Common myeloid progenitor, CD34-positive (primary cell): ENCODE measurements at regions not wholly inside any gene's neighbourhood (a gene's known extent, or its start where the extent isn't known, plus 50 kb on each side); places are given as distances from the start of the nearest gene placed in this dataset.

Experiments used
- CTCF ChIA-PET: fragments of 350-600 bp; sonication (Branson Sonifier 250); formaldehyde crosslinking; loops from one replicate; lab custom pipeline; 2021; ENCODE audit warnings: antibody characterized with exemption; lab: Charles Lee
- POLR2A ChIA-PET: fragments of 350-600 bp; sonication (Branson Sonifier 250); formaldehyde crosslinking; loops from one replicate; lab custom pipeline; 2021; ENCODE audit warnings: antibody characterized with exemption; lab: Charles Lee
- DNase-seq, 3 donors: peaks; one replicate each; pipeline versions ENCODE4 v3.0.0 to v3.0.0-alpha.2; 2013
- H3K27ac ChIP-seq, 2 experiments: 1 replicate in 1 of 2; 2 replicates in 1 of 2; pipeline ENCODE4 v1.7.0; 2013; ENCODE audit warnings: inconsistent platforms in 2 of 2, low read length in 2 of 2, mild to moderate bottlenecking in 2 of 2, low read depth in 1 of 2, moderate library complexity in 1 of 2; ENCODE audit not compliant: severe bottlenecking in 2 of 2, insufficient read depth in 1 of 2, poor library complexity in 1 of 2
- H3K27me3 ChIP-seq, 5 experiments: replicated peaks in 2 of 5; 1 replicate in 3 of 5; 2 replicates in 2 of 5; pipeline versions ENCODE4 v1.6.1 to v1.7.0; 2013; ENCODE audit warnings: low read length in 4 of 5, mild to moderate bottlenecking in 2 of 5, moderate library complexity in 2 of 5, inconsistent platforms in 1 of 5; ENCODE audit not compliant: insufficient read depth in 5 of 5, control insufficient read depth in 4 of 5
- H3K36me3 ChIP-seq, 4 experiments: 1 replicate in 2 of 4; 2 replicates in 2 of 4; pipeline versions ENCODE4 v1.6.1 to v1.7.0; 2013; ENCODE audit warnings: low read length in 3 of 4, control low read depth in 1 of 4, mild to moderate bottlenecking in 1 of 4; ENCODE audit not compliant: control insufficient read depth in 4 of 4, insufficient read depth in 4 of 4
- H3K4me1 ChIP-seq, 4 experiments: 1 replicate in 3 of 4; 2 replicates in 1 of 4; pipeline versions ENCODE4 v1.6.1 to v1.7.1; 2013; ENCODE audit warnings: low read length in 3 of 4, mild to moderate bottlenecking in 3 of 4, control low read depth in 1 of 4, inconsistent platforms in 1 of 4, moderate library complexity in 1 of 4; ENCODE audit not compliant: control insufficient read depth in 4 of 4, insufficient read depth in 4 of 4; ENCODE audit errors: control extremely low read depth in 1 of 4
- H3K4me3 ChIP-seq, 7 experiments: 1 replicate in 4 of 7; 2 replicates in 3 of 7; pipeline versions ENCODE4 v1.5.1 to v1.7.0; 2013; ENCODE audit warnings: mild to moderate bottlenecking in 7 of 7, low read length in 6 of 7, moderate library complexity in 6 of 7, inconsistent platforms in 2 of 7, low read depth in 2 of 7, control low read depth in 1 of 7; ENCODE audit not compliant: insufficient read depth in 4 of 7, control insufficient read depth in 1 of 7; ENCODE audit errors: extremely low read depth in 1 of 7
- H3K9me3 ChIP-seq, 5 experiments: 1 replicate in 4 of 5; 2 replicates in 1 of 5; pipeline versions ENCODE4 v1.6.1 to v1.7.1; 2013; ENCODE audit warnings: low read length in 4 of 5, mild to moderate bottlenecking in 2 of 5, inconsistent platforms in 1 of 5, low read depth in 1 of 5, moderate library complexity in 1 of 5; ENCODE audit not compliant: control insufficient read depth in 4 of 5, insufficient read depth in 2 of 5; ENCODE audit errors: control extremely low read depth in 1 of 5
- WGBS: methylation state at CpG from one replicate; pipeline ENCODE4 v1.1.5; 2013; ENCODE audit not compliant: insufficient coverage; 5-methylcytosine and 5-hydroxymethylcytosine counted together

DNA sequence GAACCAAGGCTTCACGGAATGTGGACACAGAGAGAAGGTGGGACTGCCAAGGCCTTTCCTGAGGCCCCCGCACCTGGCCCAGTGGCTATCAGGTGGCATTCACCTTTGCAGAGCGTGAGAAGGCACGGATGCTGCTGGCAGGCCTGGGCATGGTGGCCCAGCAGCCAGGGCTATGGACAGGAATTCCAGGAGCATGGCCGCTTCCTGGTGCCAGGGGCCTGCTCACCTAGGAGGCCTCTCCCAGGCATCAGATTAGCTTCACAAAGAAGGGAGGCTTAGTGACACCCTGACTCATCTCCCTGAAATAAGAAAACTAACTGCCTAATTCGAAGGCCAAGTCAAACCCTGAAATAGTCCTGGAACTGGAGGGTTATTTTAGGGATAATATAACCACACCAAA is 155.8 kb downstream of the TEX29 start:
- ChIA-PET POLR2A (no interaction called here), CTCF (interaction anchor here (1.2 to 2.5 kb wide), 2 partner anchors 967 to 1139 kb away, joined by 3 to 20 read pairs; no protein-coding TSS in a partner anchor)
- Histone ChIP-seq H3K4me1 (no peaks in the 10 kb centered on the region), H3K27ac (no peak overlapping the region), H3K27me3 (peaks cover 0 to 14% (median 4%) of the 10 kb centered on the region in 5 experiments), H3K9me3 (no peaks in the 10 kb centered on the region), H3K4me3 (no peak overlapping the region), H3K36me3 (no peaks in the 10 kb centered on the region)
- DNase-seq: no peak
- 100% methylated on average over 5 of the region's 6 CpGs for WGBS

DNA sequence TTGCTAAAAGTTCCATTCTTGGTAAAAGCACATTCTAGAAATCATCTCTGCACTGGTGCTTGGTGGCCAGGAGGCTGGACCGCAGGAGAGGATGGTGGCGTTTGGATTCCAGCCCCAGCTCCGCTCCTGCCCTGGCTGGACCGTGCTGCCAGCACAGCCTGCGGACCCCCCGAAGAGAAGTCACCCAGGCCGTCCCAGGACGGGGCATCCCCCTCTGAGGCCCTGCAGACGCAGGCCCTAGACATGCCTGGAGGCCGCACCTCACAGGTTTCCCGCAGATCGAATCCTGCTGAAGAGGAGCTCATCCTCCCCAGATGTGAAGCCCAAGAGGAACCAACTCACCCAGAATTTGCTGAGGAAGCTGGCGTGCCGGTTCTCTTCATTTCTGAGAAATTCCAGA is 159.0 kb downstream of the TEX29 start:
- 89% methylated on average over 14 of the region's 14 CpGs for WGBS
- Histone ChIP-seq H3K4me3 (no peak overlapping the region), H3K36me3 (no peaks in the 10 kb centered on the region), H3K27me3 (peaks cover 0 to 20% (median 4%) of the 10 kb centered on the region in 5 experiments), H3K27ac (no peak overlapping the region), H3K4me1 (no peaks in the 10 kb centered on the region), H3K9me3 (no peaks in the 10 kb centered on the region)
- ChIA-PET POLR2A (no interaction called here), CTCF (interaction anchor here (1.1 to 1.7 kb wide), 2 partner anchors 13 to 963 kb away, joined by 4 read pairs; no protein-coding TSS in a partner anchor)
- DNase-seq: no peak

DNA sequence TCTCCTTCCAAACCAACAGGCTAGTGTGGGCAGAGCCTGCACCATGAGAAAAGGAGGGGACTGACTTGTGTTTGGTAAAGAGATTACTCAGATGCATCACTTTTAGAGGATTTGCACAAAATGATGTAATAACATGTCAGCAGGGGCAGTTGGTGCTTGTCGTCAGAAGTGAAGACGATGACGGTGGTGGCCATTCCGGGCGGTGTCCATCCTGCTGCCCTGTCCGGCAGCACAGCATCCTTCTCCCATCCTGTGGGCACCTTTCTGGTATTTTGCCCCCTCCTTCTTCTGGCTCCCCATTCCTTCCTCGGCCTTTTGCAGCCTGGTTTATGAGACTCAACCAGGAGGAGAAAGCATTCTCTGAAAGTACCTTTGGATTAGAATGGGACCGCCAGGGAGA is 160.1 kb downstream of the TEX29 start:
- 90% methylated on average over 5 of the region's 8 CpGs for WGBS
- Histone ChIP-seq H3K36me3 (no peaks in the 10 kb centered on the region), H3K27ac (no peak overlapping the region), H3K4me1 (no peaks in the 10 kb centered on the region), H3K9me3 (no peaks in the 10 kb centered on the region), H3K27me3 (peaks cover 0 to 20% (median 4%) of the 10 kb centered on the region in 5 experiments), H3K4me3 (no peak overlapping the region)
- POLR2A ChIA-PET: no interaction called here
- no peak for DNase-seq
- CTCF ChIA-PET: no interaction called here

DNA sequence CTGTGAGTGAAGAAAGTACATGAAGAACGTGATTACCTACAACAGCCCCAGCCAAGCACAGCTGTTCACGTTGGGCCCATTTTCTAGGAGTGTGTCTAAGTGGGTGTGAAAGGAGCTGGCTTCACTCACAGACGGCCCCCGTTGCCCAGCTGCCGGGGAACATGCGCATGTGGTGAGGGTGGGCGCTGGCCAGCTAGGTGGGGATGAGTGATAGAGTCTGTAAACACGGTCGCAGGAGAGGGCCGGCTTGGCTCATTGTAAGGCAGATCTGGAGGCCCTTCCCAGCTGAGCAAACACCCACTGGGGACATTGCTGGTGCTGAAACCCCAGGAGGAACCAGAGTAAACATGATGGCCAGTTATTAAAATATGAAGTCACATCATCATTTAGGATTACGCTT is 160.5 kb downstream of the TEX29 start:
- Histone ChIP-seq H3K4me3 (no peak overlapping the region), H3K9me3 (peaks cover 0 to 3% (median 0%) of the 10 kb centered on the region in 5 experiments), H3K4me1 (no peaks in the 10 kb centered on the region), H3K27ac (no peak overlapping the region), H3K27me3 (peaks cover 0 to 20% (median 4%) of the 10 kb centered on the region in 5 experiments), H3K36me3 (no peaks in the 10 kb centered on the region)
- DNase-seq: no peak
- ChIA-PET CTCF (no interaction called here), POLR2A (no interaction called here)
- WGBS: 71% methylated on average over 10 of the region's 11 CpGs

DNA sequence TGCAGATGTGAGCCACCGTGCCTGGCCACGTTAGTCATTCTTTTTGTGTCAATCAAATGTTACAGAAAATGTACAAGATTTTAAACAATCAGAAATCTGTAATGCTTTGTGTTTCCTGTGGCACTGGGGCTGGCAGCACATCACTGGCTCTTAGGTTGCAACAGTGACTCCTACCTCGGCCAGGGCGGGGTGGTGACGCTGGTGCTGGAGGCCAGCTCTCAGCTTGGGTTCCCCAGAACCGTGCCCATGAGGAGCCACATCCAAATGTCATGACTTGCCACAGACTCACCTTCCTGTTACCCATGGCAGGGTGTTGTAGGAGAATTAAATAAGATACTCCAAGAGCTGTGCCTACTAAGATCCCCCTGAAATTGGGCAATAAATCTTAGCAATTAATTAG is 161.7 kb downstream of the TEX29 start:
- Histone ChIP-seq H3K36me3 (no peaks in the 10 kb centered on the region), H3K9me3 (peaks cover 0 to 14% (median 4%) of the 10 kb centered on the region in 5 experiments), H3K4me3 (no peak overlapping the region), H3K27me3 (peaks cover 0 to 20% (median 5%) of the 10 kb centered on the region in 5 experiments), H3K4me1 (no peaks in the 10 kb centered on the region), H3K27ac (no peak overlapping the region)
- no peak for DNase-seq
- 94% methylated on average over 3 of the region's 6 CpGs for WGBS
- ChIA-PET CTCF (no interaction called here), POLR2A (no interaction called here)

DNA sequence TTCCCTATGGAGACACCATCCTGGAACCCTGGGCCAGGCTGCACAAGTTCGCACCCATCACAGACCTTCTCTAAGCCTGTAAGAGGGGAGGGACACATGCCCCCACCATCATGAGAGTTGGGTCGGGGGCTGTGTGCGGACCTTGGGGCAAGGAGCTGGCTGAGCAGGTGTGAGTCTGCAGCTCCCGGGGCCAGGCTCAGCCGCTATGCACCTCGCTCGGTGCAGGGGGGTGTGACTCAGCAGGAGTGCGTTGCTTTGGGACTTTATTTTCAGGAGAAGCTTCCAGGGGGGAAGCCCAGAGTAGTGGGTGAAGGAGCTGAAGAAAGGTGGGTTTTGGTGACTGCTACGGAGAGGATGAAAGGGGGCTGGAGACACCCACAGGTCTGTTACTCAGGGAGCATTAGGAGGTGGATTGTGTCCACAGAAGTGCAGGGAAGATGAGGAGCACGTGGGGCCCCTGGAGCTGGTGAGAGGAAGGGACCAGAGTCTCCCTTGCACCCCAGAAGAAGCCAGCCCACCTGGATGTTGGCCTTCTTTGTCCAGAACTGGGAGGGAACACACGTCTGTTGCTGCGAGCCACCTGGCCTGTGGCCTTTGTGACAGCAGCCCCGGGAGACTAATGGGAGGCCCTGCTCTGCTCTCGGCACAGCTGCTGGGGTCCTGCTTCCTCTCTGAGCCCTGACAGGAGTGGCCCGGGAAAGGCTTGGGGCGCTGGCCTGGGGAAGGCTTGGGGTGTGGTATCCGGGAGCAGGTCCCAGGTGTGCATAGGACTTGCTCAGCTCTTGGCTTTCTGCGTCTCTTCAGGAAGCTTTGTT is 162.6 kb downstream of the TEX29 start:
- H3K27me3 ChIP-seq: peaks cover 0 to 20% (median 6%) of the 10 kb centered on the region in 5 experiments
- WGBS: 94% methylated on average over 11 of the region's 18 CpGs
- CTCF ChIA-PET: no interaction called here
- no peaks in the 10 kb centered on the region for H3K4me1 ChIP-seq
- no peak for DNase-seq
- H3K27ac ChIP-seq: no peak overlapping the region
- peaks cover 0 to 21% (median 11%) of the 10 kb centered on the region in 5 experiments for H3K9me3 ChIP-seq
- no peak overlapping the region for H3K4me3 ChIP-seq
- no peaks in the 10 kb centered on the region for H3K36me3 ChIP-seq
- POLR2A ChIA-PET: no interaction called here

DNA sequence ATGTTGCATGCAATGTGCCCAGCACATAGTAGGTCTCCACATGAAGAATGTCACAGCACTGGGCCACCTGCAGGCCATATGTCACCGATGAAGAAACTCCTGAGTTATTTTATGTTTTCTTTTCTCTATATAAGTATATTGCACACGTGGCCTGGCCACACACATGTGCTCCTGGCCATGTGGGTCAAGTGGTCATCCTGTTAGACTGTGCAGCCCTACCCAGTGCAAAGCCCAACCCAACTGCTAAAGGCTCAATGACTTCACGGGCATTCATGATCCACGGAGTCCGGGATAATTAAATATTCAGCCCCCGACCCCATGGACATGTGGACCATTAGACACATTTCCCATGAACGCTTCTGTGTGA is 163.2 kb downstream of the TEX29 start:
- CTCF ChIA-PET: no interaction called here
- Histone ChIP-seq H3K4me1 (no peaks in the 10 kb centered on the region), H3K36me3 (no peaks in the 10 kb centered on the region), H3K4me3 (no peak overlapping the region), H3K27me3 (peaks cover 0 to 25% (median 6%) of the 10 kb centered on the region in 5 experiments), H3K27ac (no peak overlapping the region), H3K9me3 (peaks cover 0 to 21% (median 12%) of the 10 kb centered on the region in 5 experiments)
- POLR2A ChIA-PET: no interaction called here
- no peak for DNase-seq
- WGBS: 94% methylated on average over 6 of the region's 7 CpGs
